ENCODE measurements at regions not wholly inside any gene's neighbourhood (a gene's known extent, or its start where the extent isn't known, plus 50 kb on each side); places are given as distances from the start of the nearest gene placed in this dataset.
"Not testable (repeated sequence)": the region's sequence is repeated elsewhere in the genome, so short reads cannot be mapped to it uniquely, and the experiment has no call there.

DNA sequence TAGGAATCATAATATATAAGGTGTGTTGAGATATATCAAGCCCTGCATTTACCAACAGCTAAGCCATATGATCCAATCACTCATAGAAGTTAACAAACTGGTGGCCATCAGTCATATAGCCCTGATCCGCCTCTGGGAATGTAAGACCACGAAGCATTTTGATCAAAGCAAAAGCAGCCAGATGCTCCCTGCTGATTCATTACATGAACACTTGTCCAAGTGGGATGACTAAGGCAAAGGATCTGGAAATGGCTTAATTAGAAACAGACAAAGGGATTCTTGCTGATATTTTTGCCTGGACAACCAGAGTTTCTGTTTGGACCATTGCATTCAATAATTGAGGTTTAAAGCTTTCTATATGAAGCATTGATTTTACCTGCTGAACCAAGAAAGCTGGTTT is 535.5 kb downstream of the GPAM start:
- H3K4me1 ChIP-seq (ENCODE audit: control insufficient read depth in 1 of 2, insufficient read depth in 2 of 2, low read length in 2 of 2), result no peaks in the 10 kb centered on the region
- H3K9ac ChIP-seq (ENCODE audit: low read depth in 1 of 2, low read length in 2 of 2), result no peak overlapping the region
- no peak overlapping the region for H3K27ac ChIP-seq (ENCODE audit: low read depth, low read length)
- no peaks in the 10 kb centered on the region for H3K27me3 ChIP-seq (ENCODE audit: control insufficient read depth in 1 of 2, insufficient read depth in 2 of 2, low read length in 2 of 2)
- no peaks in the 10 kb centered on the region for H3K36me3 ChIP-seq (ENCODE audit: control insufficient read depth in 1 of 2, insufficient read depth in 2 of 2, low read length in 2 of 2)
- H3K9me3 ChIP-seq (ENCODE audit: control insufficient read depth in 1 of 2, low read length in 2 of 2), result peaks cover 0 to 5% of the 10 kb centered on the region in 2 donors
- H3K4me3 ChIP-seq (ENCODE audit: low read depth in 1 of 2, low read length in 2 of 2), result no peak overlapping the region

DNA sequence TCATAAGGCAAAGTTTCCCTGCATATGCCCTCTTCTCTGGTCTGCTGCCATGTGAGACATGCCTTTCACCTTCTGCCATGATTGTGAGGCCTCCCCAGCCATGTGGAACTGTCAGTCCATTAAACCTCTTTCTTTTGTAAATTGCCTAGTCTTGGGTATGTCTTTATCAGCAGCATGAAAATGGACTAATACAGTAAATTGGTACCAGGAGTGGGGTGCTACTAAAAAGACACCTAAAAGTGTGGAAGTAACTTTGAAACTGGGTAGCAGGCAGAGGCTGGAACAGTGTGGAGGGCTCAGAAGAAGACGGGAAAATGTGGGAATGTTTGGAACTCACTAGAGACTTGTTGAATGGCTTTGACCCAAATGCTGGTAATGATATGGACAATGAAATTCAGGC is 534.5 kb downstream of the GPAM start:
- H3K4me3 ChIP-seq (ENCODE audit: low read depth in 1 of 2, low read length in 2 of 2); H3K9me3 ChIP-seq (ENCODE audit: control insufficient read depth in 1 of 2, low read length in 2 of 2); H3K36me3 ChIP-seq (ENCODE audit: control insufficient read depth in 1 of 2, insufficient read depth in 2 of 2, low read length in 2 of 2); H3K9ac ChIP-seq (ENCODE audit: low read depth in 1 of 2, low read length in 2 of 2); H3K27ac ChIP-seq (ENCODE audit: low read depth, low read length); H3K4me1 ChIP-seq (ENCODE audit: control insufficient read depth in 1 of 2, insufficient read depth in 2 of 2, low read length in 2 of 2); H3K27me3 ChIP-seq (ENCODE audit: control insufficient read depth in 1 of 2, insufficient read depth in 2 of 2, low read length in 2 of 2): not testable (repeated sequence)

DNA sequence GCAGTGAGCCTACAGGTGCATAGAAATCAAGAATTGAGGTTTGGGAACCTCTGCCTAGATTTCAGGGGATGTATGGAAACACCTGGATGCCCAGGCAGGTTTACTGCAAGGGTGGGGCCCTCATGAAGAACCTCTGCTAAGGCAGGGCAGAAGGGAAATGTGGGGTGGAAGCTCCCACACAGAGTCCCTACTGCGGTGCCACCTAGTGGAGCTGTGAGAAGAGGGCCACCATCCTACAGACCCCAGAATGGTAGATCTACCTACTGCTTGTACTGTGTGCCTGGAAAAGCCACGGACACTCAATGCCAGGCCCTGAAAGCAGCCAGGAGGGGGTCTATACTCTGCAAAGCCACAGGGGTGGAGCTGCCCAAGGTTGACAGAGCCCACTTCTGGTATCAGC is 533.5 kb downstream of the GPAM start:
- Histone ChIP-seq H3K4me3 (ENCODE audit: low read depth in 1 of 2, low read length in 2 of 2) (no peak overlapping the region), H3K27ac (ENCODE audit: low read depth, low read length) (no peak overlapping the region), H3K4me1 (ENCODE audit: control insufficient read depth in 1 of 2, insufficient read depth in 2 of 2, low read length in 2 of 2) (no peaks in the 10 kb centered on the region), H3K9me3 (ENCODE audit: control insufficient read depth in 1 of 2, low read length in 2 of 2) (peaks cover 0 to 5% of the 10 kb centered on the region in 2 donors), H3K27me3 (ENCODE audit: control insufficient read depth in 1 of 2, insufficient read depth in 2 of 2, low read length in 2 of 2) (no peaks in the 10 kb centered on the region), H3K9ac (ENCODE audit: low read depth in 1 of 2, low read length in 2 of 2) (no peak overlapping the region), H3K36me3 (ENCODE audit: control insufficient read depth in 1 of 2, insufficient read depth in 2 of 2, low read length in 2 of 2) (no peaks in the 10 kb centered on the region)

DNA sequence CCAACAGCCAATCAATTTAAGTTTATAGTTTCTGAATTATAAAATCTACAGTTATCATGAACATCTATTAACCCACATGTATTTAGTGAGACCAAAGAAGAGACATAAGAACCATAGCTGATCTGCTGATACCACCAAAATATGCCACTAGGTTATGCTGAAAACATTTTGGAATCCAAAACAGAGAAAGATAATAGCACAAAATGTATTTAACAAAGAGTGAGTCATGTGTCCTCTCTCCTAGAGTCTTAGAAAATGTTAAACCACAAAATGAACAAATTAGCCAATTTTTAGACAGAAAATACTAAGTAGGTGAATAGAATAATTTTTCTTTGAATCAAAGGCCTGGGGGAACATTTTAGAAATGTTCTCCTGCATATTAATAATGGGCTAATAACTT is 527.5 kb downstream of the GPAM start:
- no peaks in the 10 kb centered on the region for H3K27me3 ChIP-seq (ENCODE audit: control insufficient read depth in 1 of 2, insufficient read depth in 2 of 2, low read length in 2 of 2)
- H3K4me1 ChIP-seq (ENCODE audit: control insufficient read depth in 1 of 2, insufficient read depth in 2 of 2, low read length in 2 of 2), result no peaks in the 10 kb centered on the region
- H3K4me3 ChIP-seq (ENCODE audit: low read depth in 1 of 2, low read length in 2 of 2), result no peak overlapping the region
- H3K9me3 ChIP-seq (ENCODE audit: control insufficient read depth in 1 of 2, low read length in 2 of 2), result no peaks in the 10 kb centered on the region
- H3K27ac ChIP-seq (ENCODE audit: low read depth, low read length), result no peak overlapping the region
- H3K36me3 ChIP-seq (ENCODE audit: control insufficient read depth in 1 of 2, insufficient read depth in 2 of 2, low read length in 2 of 2), result no peaks in the 10 kb centered on the region
- H3K9ac ChIP-seq (ENCODE audit: low read depth in 1 of 2, low read length in 2 of 2), result no peak overlapping the region

DNA sequence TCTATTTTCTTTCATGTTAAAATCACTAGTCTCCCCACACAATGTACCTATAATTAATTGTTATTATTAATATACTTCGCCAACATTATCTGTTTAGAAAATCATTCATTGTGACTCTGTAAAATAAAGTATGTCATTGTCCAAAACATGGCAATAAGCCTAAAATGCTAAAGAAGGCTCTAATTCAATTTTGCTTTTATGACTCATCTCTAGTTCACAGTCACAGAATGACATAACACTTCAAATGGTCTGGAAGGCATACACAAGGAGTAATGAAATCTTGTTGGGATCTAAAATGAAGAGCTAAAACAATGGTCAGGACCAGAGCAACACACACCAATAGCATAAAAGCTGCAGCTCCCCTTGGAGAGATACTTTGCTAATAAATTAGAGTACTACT is 505.8 kb downstream of the GPAM start:
- Histone ChIP-seq H3K27ac (ENCODE audit: low read depth, low read length) (no peak overlapping the region), H3K4me1 (ENCODE audit: control insufficient read depth in 1 of 2, insufficient read depth in 2 of 2, low read length in 2 of 2) (no peaks in the 10 kb centered on the region), H3K36me3 (ENCODE audit: control insufficient read depth in 1 of 2, insufficient read depth in 2 of 2, low read length in 2 of 2) (no peaks in the 10 kb centered on the region), H3K9me3 (ENCODE audit: control insufficient read depth in 1 of 2, low read length in 2 of 2) (no peaks in the 10 kb centered on the region), H3K9ac (ENCODE audit: low read depth in 1 of 2, low read length in 2 of 2) (no peak overlapping the region), H3K27me3 (ENCODE audit: control insufficient read depth in 1 of 2, insufficient read depth in 2 of 2, low read length in 2 of 2) (no peaks in the 10 kb centered on the region), H3K4me3 (ENCODE audit: low read depth in 1 of 2, low read length in 2 of 2) (no peak overlapping the region)

DNA sequence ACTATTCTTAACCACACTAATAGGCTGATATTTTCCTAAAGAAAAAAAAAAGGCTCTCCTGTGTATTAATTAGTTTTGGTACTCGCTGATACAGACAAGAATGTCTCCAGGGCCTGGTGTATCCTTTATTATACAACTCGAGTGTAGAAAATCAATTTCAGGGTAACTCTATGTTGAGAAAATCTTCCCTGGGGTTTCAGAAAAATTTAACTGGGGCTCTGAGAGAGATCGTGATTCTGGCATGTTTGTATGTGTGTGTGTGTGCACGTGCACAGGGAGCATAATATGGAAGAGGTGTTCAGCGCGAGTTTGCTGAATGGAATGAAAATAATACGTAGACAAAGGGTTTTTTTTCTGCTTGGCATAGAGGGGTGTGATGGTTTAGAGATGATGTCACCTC is 496.8 kb downstream of the GPAM start:
- H3K9ac ChIP-seq (ENCODE audit: low read depth in 1 of 2, low read length in 2 of 2), result no peak overlapping the region
- H3K27me3 ChIP-seq (ENCODE audit: control insufficient read depth in 1 of 2, insufficient read depth in 2 of 2, low read length in 2 of 2), result no peaks in the 10 kb centered on the region
- H3K4me1 ChIP-seq (ENCODE audit: control insufficient read depth in 1 of 2, insufficient read depth in 2 of 2, low read length in 2 of 2), result no peaks in the 10 kb centered on the region
- no peaks in the 10 kb centered on the region for H3K36me3 ChIP-seq (ENCODE audit: control insufficient read depth in 1 of 2, insufficient read depth in 2 of 2, low read length in 2 of 2)
- H3K27ac ChIP-seq (ENCODE audit: low read depth, low read length), result no peak overlapping the region
- no peak overlapping the region for H3K4me3 ChIP-seq (ENCODE audit: low read depth in 1 of 2, low read length in 2 of 2)
- no peaks in the 10 kb centered on the region for H3K9me3 ChIP-seq (ENCODE audit: control insufficient read depth in 1 of 2, low read length in 2 of 2)

DNA sequence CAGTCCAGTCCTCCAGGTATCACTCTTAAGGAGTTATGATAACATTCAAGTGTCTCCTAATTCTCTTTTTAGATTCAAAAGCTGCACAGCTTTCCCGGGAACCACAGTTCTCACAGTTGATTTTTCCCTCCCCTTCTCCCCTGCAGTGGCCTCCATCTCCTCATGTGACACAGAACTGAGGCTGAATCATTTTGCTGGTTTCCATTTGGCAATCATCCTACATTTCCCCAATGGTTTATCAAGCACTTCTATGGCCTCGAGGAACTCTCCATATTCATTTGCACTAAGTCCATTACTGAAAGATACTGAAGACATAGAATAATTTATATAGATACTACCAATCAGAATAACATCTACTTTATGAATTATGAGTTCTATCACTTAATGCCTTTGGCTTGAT is 484.9 kb downstream of the GPAM start:
- H3K9ac ChIP-seq (ENCODE audit: low read depth in 1 of 2, low read length in 2 of 2), result no peak overlapping the region
- H3K4me1 ChIP-seq (ENCODE audit: control insufficient read depth in 1 of 2, insufficient read depth in 2 of 2, low read length in 2 of 2), result no peaks in the 10 kb centered on the region
- no peak overlapping the region for H3K27ac ChIP-seq (ENCODE audit: low read depth, low read length)
- H3K36me3 ChIP-seq (ENCODE audit: control insufficient read depth in 1 of 2, insufficient read depth in 2 of 2, low read length in 2 of 2), result no peaks in the 10 kb centered on the region
- no peak overlapping the region for H3K4me3 ChIP-seq (ENCODE audit: low read depth in 1 of 2, low read length in 2 of 2)
- no peaks in the 10 kb centered on the region for H3K9me3 ChIP-seq (ENCODE audit: control insufficient read depth in 1 of 2, low read length in 2 of 2)
- no peaks in the 10 kb centered on the region for H3K27me3 ChIP-seq (ENCODE audit: control insufficient read depth in 1 of 2, insufficient read depth in 2 of 2, low read length in 2 of 2)

DNA sequence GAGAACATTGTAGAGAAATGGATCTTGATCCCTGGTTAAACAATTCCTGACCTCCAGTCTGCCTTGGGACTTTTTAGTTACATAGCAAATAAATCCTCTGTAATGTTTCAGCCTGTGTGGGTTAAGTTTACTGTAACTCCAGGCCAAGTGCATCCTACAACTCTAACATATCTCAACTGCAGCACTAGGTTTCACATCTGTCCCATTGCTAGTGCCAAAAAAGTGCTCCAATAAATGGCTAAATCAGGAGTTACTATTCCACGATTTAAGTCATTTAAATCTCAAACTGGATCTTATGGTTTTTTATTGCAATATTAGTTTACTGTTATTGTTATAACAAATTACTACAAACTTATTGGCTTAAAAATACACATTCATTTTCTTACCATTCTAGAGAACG is 479.6 kb downstream of the GPAM start:
- H3K27me3 ChIP-seq (ENCODE audit: control insufficient read depth in 1 of 2, insufficient read depth in 2 of 2, low read length in 2 of 2), result no peaks in the 10 kb centered on the region
- no peak overlapping the region for H3K4me3 ChIP-seq (ENCODE audit: low read depth in 1 of 2, low read length in 2 of 2)
- H3K4me1 ChIP-seq (ENCODE audit: control insufficient read depth in 1 of 2, insufficient read depth in 2 of 2, low read length in 2 of 2), result no peaks in the 10 kb centered on the region
- H3K9ac ChIP-seq (ENCODE audit: low read depth in 1 of 2, low read length in 2 of 2), result no peak overlapping the region
- H3K27ac ChIP-seq (ENCODE audit: low read depth, low read length), result no peak overlapping the region
- no peaks in the 10 kb centered on the region for H3K36me3 ChIP-seq (ENCODE audit: control insufficient read depth in 1 of 2, insufficient read depth in 2 of 2, low read length in 2 of 2)
- H3K9me3 ChIP-seq (ENCODE audit: control insufficient read depth in 1 of 2, low read length in 2 of 2), result no peaks in the 10 kb centered on the region

DNA sequence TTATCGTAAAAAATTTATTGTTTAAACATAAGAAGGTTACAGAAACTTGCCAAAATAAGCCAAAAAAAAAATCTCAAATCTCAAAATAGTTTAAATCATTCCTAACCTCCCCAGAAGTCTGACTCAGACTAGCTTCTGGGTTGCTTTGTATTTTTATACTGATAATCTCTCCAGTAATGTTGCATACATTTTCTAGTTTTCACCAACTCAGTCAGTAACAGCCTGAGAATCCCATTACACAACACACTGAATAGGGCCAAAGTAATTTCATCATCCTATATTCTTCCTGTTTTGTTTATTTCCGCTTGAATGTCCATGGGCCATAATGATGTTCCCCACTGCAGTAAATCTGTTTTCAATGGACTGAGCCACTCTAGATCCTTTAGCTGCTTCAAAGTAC is 478.5 kb downstream of the GPAM start:
- Histone ChIP-seq H3K9ac (ENCODE audit: low read depth in 1 of 2, low read length in 2 of 2) (no peak overlapping the region), H3K27me3 (ENCODE audit: control insufficient read depth in 1 of 2, insufficient read depth in 2 of 2, low read length in 2 of 2) (no peaks in the 10 kb centered on the region), H3K4me3 (ENCODE audit: low read depth in 1 of 2, low read length in 2 of 2) (no peak overlapping the region), H3K27ac (ENCODE audit: low read depth, low read length) (no peak overlapping the region), H3K9me3 (ENCODE audit: control insufficient read depth in 1 of 2, low read length in 2 of 2) (no peaks in the 10 kb centered on the region), H3K36me3 (ENCODE audit: control insufficient read depth in 1 of 2, insufficient read depth in 2 of 2, low read length in 2 of 2) (no peaks in the 10 kb centered on the region), H3K4me1 (ENCODE audit: control insufficient read depth in 1 of 2, insufficient read depth in 2 of 2, low read length in 2 of 2) (no peaks in the 10 kb centered on the region)

DNA sequence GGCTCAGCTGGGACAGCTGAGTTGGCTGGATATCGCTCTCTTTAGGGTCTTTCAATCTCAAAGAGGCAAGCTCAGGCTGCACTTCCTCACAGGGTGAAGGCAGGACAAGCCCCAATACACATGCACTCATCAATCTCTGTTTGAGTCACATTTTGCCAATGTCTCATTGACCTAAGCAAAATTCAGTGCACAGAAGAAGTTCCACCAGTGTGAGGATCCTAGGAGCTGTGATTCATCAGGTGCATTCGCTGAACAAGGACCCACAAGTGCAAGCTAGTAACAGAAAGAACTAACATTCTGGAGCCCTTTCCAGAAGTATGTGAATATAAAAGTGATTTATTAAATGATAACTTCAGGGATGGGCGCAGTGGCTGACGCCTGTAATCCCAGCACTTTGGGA is 477.2 kb downstream of the GPAM start:
- Histone ChIP-seq H3K9me3 (ENCODE audit: control insufficient read depth in 1 of 2, low read length in 2 of 2) (no peaks in the 10 kb centered on the region), H3K27ac (ENCODE audit: low read depth, low read length) (no peak overlapping the region), H3K27me3 (ENCODE audit: control insufficient read depth in 1 of 2, insufficient read depth in 2 of 2, low read length in 2 of 2) (no peaks in the 10 kb centered on the region), H3K4me1 (ENCODE audit: control insufficient read depth in 1 of 2, insufficient read depth in 2 of 2, low read length in 2 of 2) (no peaks in the 10 kb centered on the region), H3K36me3 (ENCODE audit: control insufficient read depth in 1 of 2, insufficient read depth in 2 of 2, low read length in 2 of 2) (no peaks in the 10 kb centered on the region), H3K9ac (ENCODE audit: low read depth in 1 of 2, low read length in 2 of 2) (no peak overlapping the region), H3K4me3 (ENCODE audit: low read depth in 1 of 2, low read length in 2 of 2) (no peak overlapping the region)

DNA sequence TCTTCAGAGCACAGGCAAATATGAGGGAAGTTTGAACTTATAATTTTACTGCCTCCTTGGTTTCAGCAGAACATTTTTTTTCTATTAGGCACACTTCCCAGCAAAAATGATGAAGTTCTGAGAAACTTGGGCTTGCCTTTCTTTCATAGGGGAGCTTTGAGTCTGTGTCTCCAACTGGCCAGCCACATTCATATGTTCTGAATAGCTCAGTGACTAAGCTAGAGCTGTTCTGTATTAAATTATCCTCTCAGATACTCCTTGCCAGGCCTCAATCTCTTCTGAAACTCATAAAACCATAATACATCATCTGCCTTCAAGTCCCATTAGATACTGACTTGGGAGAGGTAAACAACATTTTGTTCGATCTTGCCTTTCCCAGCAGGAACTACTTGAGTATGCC is 476.5 kb downstream of the GPAM start:
- Histone ChIP-seq H3K9ac (ENCODE audit: low read depth in 1 of 2, low read length in 2 of 2) (no peak overlapping the region), H3K9me3 (ENCODE audit: control insufficient read depth in 1 of 2, low read length in 2 of 2) (no peaks in the 10 kb centered on the region), H3K4me1 (ENCODE audit: control insufficient read depth in 1 of 2, insufficient read depth in 2 of 2, low read length in 2 of 2) (no peaks in the 10 kb centered on the region), H3K36me3 (ENCODE audit: control insufficient read depth in 1 of 2, insufficient read depth in 2 of 2, low read length in 2 of 2) (no peaks in the 10 kb centered on the region), H3K27me3 (ENCODE audit: control insufficient read depth in 1 of 2, insufficient read depth in 2 of 2, low read length in 2 of 2) (no peaks in the 10 kb centered on the region), H3K27ac (ENCODE audit: low read depth, low read length) (no peak overlapping the region), H3K4me3 (ENCODE audit: low read depth in 1 of 2, low read length in 2 of 2) (no peak overlapping the region)

Data from duodenal mucosa (tissue), 2 donors.